ENCODE measurements at regions not wholly inside any gene's neighbourhood (a gene's known extent, or its start where the extent isn't known, plus 50 kb on each side); places are given as distances from the start of the nearest gene placed in this dataset.
"Not testable (repeated sequence)": the region's sequence is repeated elsewhere in the genome, so short reads cannot be mapped to it uniquely, and the experiment has no call there.

- no peak for DNase-seq
These were observed 181.7 kb upstream of the DDX53 start for GRCh38 chrX:22818061-22818460.

- DNase-seq = no peak
These were observed 144.1 kb upstream of the DDX53 start for GRCh38 chrX:22855693-22856092.

- DNase-seq = no peak
These were observed 140.1 kb upstream of the DDX53 start for GRCh38 chrX:22859642-22860041.

GRCh38 chrX:22866801-22867200 is 133.0 kb upstream of the DDX53 start:
- not testable (repeated sequence) for DNase-seq

GRCh38 chrX:22882543-22882942 is 117.2 kb upstream of the DDX53 start:
- no peak for DNase-seq

- no peak for DNase-seq
These were observed 109.9 kb upstream of the DDX53 start for GRCh38 chrX:22889819-22890218.

- DNase-seq = no peak
These were observed 87.1 kb upstream of the DDX53 start for GRCh38 chrX:22912616-22913015.

- no peak for DNase-seq
These were observed 76.8 kb upstream of the DDX53 start for GRCh38 chrX:22922961-22923360.

- DNase-seq = no peak
These were observed 65.1 kb upstream of the DDX53 start for GRCh38 chrX:22934640-22935039.

- no peak for DNase-seq
These were observed 54.8 kb upstream of the DDX53 start for GRCh38 chrX:22944945-22945344.

All from hematopoietic multipotent progenitor cell treated with erythropoietin and hydrocortisone succinate and interleukin-3 and kit ligand, for 8 days (in vitro differentiated cells).